Fibroblast of lung (primary cell): ENCODE measurements at regions not wholly inside any gene's neighbourhood (a gene's known extent, or its start where the extent isn't known, plus 50 kb on each side); places are given as distances from the start of the nearest gene placed in this dataset.

Experiments used
- CTCF ChIP-seq, 2 donors: IDR thresholded peaks in 1 of 2; conservative IDR thresholded peaks in 1 of 2; 1 replicate in 1 of 2; 2 replicates in 1 of 2; pipeline ENCODE4 v1.5.1; 2011 to 2012; ENCODE audit warnings: low read length in 2 of 2, control low read depth in 1 of 2, inconsistent platforms in 1 of 2, low read depth in 1 of 2, mild to moderate bottlenecking in 1 of 2
- EZH2 ChIP-seq: IDR thresholded peaks from 2 replicates; pipeline ENCODE4 v1.5.1; 2012; ENCODE audit warnings: low read length, control low read depth, mild to moderate bottlenecking; ENCODE audit errors: missing control alignments

GRCh38 chr17:73968680-73969079 is 234.8 kb upstream of the RPL38 start:
- TF ChIP-seq CTCF (conservative IDR thresholded peaks at IDR 0.05 in 1 of 2, IDR thresholded peaks at IDR 0.05 in 1 of 2; ENCODE audit: low read depth in 1 of 2, low read length in 2 of 2): no peak
- TF ChIP-seq EZH2: no peak
